Fibroblast of lung (primary cell): ENCODE measurements at regions not wholly inside any gene's neighbourhood (a gene's known extent, or its start where the extent isn't known, plus 50 kb on each side); places are given as distances from the start of the nearest gene placed in this dataset.

Source experiments
- DNase-seq, 2 donors: peaks; one replicate each; pipeline versions ENCODE4 v3.0.0 to v3.0.0-alpha.2; 2010; ENCODE audit warnings: low read depth in 2 of 2
- H2AFZ ChIP-seq: 2 replicates; pipeline ENCODE4 v1.5.1; 2012; ENCODE audit warnings: low read length, control low read depth, inconsistent platforms
- H3K27ac ChIP-seq: 2 replicates; pipeline ENCODE4 v1.5.1; 2011; ENCODE audit warnings: low read length, control low read depth; ENCODE audit not compliant: insufficient read depth
- H3K27me3 ChIP-seq: 2 replicates; pipeline ENCODE4 v1.5.1; 2011; ENCODE audit warnings: mild to moderate bottlenecking, low read length; ENCODE audit not compliant: control insufficient read depth, insufficient read depth
- H3K36me3 ChIP-seq: 2 replicates; pipeline ENCODE4 v1.5.1; 2011; ENCODE audit warnings: low read length; ENCODE audit not compliant: control insufficient read depth, insufficient read depth
- H3K4me1 ChIP-seq: 2 replicates; pipeline ENCODE4 v1.5.1; 2011; ENCODE audit warnings: low read length; ENCODE audit not compliant: control insufficient read depth, insufficient read depth; ENCODE audit errors: extremely low read depth
- H3K4me2 ChIP-seq: 2 replicates; pipeline ENCODE4 v1.5.1; 2011; ENCODE audit warnings: low read length, control low read depth; ENCODE audit not compliant: insufficient read depth; ENCODE audit errors: extremely low read depth
- H3K4me3 ChIP-seq, 4 experiments: fragments of 200-600 bp in 1 of 4; sonication (generic) in 1 of 4; replicated peaks in 1 of 4; 2 replicates each; pipeline ENCODE4 v1.5.1; 2011 to 2016; ENCODE audit warnings: low read length in 4 of 4, low read depth in 3 of 4, mild to moderate bottlenecking in 3 of 4, control low read depth in 2 of 4, inconsistent platforms in 1 of 4, mixed read lengths in 1 of 4; ENCODE audit not compliant: insufficient read depth in 1 of 4; ENCODE audit errors: control extremely low read depth in 1 of 4
- H3K79me2 ChIP-seq: 2 replicates; pipeline ENCODE4 v1.5.1; 2012; ENCODE audit warnings: mild to moderate bottlenecking, low read length, inconsistent platforms; ENCODE audit not compliant: control insufficient read depth, insufficient read depth
- H3K9ac ChIP-seq: 2 replicates; pipeline ENCODE4 v1.5.1; 2011; ENCODE audit warnings: mild to moderate bottlenecking, low read length, control low read depth; ENCODE audit not compliant: insufficient read depth
- H3K9me3 ChIP-seq: 2 replicates; pipeline ENCODE4 v1.5.1; 2012; ENCODE audit warnings: low read depth, low read length; ENCODE audit not compliant: control insufficient read depth, insufficient read depth
- H4K20me1 ChIP-seq: 2 replicates; pipeline ENCODE4 v1.5.1; 2011; ENCODE audit warnings: low read length; ENCODE audit not compliant: control insufficient read depth, insufficient read depth; ENCODE audit errors: extremely low read depth
- CTCF ChIP-seq, 2 donors: IDR thresholded peaks in 1 of 2; conservative IDR thresholded peaks in 1 of 2; 1 replicate in 1 of 2; 2 replicates in 1 of 2; pipeline ENCODE4 v1.5.1; 2011 to 2012; ENCODE audit warnings: low read length in 2 of 2, control low read depth in 1 of 2, inconsistent platforms in 1 of 2, low read depth in 1 of 2, mild to moderate bottlenecking in 1 of 2
- EZH2 ChIP-seq: IDR thresholded peaks from 2 replicates; pipeline ENCODE4 v1.5.1; 2012; ENCODE audit warnings: low read length, control low read depth, mild to moderate bottlenecking; ENCODE audit errors: missing control alignments

DNA sequence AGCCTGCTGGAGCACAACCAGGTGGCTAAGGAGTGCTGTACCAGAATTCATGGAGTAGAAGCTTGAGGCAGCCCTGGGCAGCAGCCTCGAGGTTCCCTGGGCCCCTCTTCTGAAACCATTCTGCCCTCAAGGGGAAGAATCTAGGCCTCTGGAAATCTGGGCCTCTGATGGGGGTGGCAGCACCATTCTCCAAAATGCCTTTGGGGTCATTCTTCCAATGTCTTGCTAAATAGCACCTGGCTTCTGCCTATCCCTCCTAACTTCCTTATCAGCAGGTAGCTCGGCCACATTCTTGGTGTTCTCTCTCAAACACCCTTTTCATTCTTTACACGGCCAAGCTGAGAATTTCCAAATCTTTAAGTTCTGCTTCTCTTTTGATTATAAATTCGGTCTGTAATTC, 473.6 kb downstream of the BCOR start:
- no peak overlapping the region for H3K27ac ChIP-seq
- no peaks in the 10 kb centered on the region for H3K27me3 ChIP-seq
- no peaks in the 10 kb centered on the region for H3K9me3 ChIP-seq
- no peak overlapping the region for H3K4me2 ChIP-seq
- H3K9ac ChIP-seq, result no peak overlapping the region
- no peaks in the 10 kb centered on the region for H3K79me2 ChIP-seq
- DNase-seq, result no peak
- no peaks in the 10 kb centered on the region for H3K4me1 ChIP-seq
- no peak for TF ChIP-seq CTCF (conservative IDR thresholded peaks at IDR 0.05 in 1 of 2, IDR thresholded peaks at IDR 0.05 in 1 of 2; ENCODE audit: low read depth in 1 of 2, low read length in 2 of 2)
- no peak for TF ChIP-seq EZH2
- no peak overlapping the region for H3K4me3 ChIP-seq
- no peaks in the 10 kb centered on the region for H4K20me1 ChIP-seq
- no peaks in the 10 kb centered on the region for H3K36me3 ChIP-seq
- H2AFZ ChIP-seq, result no peak overlapping the region

- TF ChIP-seq CTCF (conservative IDR thresholded peaks at IDR 0.05 in 1 of 2, IDR thresholded peaks at IDR 0.05 in 1 of 2; ENCODE audit: low read depth in 1 of 2, low read length in 2 of 2) (no peak), EZH2 (no peak)
- no peak overlapping the region for H2AFZ ChIP-seq
- H3K36me3 ChIP-seq, result no peaks in the 10 kb centered on the region
- no peaks in the 10 kb centered on the region for H3K4me1 ChIP-seq
- no peaks in the 10 kb centered on the region for H3K9me3 ChIP-seq
- no peak for DNase-seq
- H3K4me2 ChIP-seq, result no peak overlapping the region
- no peaks in the 10 kb centered on the region for H4K20me1 ChIP-seq
- H3K27me3 ChIP-seq, result no peaks in the 10 kb centered on the region
- H3K79me2 ChIP-seq, result no peaks in the 10 kb centered on the region
- no peak overlapping the region for H3K9ac ChIP-seq
- no peak overlapping the region for H3K4me3 ChIP-seq
- no peak overlapping the region for H3K27ac ChIP-seq
Observed at GRCh38 chrX:39625810-39626209, 471.9 kb downstream of the BCOR start.

- TF ChIP-seq CTCF (conservative IDR thresholded peaks at IDR 0.05 in 1 of 2, IDR thresholded peaks at IDR 0.05 in 1 of 2; ENCODE audit: low read depth in 1 of 2, low read length in 2 of 2) (no peak), EZH2 (no peak)
- DNase-seq, result no peak
- no peak overlapping the region for H3K4me2 ChIP-seq
Observed at GRCh38 chrX:39626749-39627148, 471.0 kb downstream of the BCOR start.

More at GRCh38 chrX:39626749-39627148, 471.0 kb downstream of the BCOR start:
- Histone ChIP-seq H3K27me3 (no peaks in the 10 kb centered on the region), H2AFZ (no peak overlapping the region), H3K36me3 (no peaks in the 10 kb centered on the region), H3K9me3 (no peaks in the 10 kb centered on the region), H3K4me1 (no peaks in the 10 kb centered on the region), H4K20me1 (no peaks in the 10 kb centered on the region), H3K27ac (no peak overlapping the region), H3K4me3 (no peak overlapping the region), H3K79me2 (no peaks in the 10 kb centered on the region), H3K9ac (no peak overlapping the region)
